Eye (tissue), 1 donor: ENCODE measurements at regions not wholly inside any gene's neighbourhood (a gene's known extent, or its start where the extent isn't known, plus 50 kb on each side); places are given as distances from the start of the nearest gene placed in this dataset.
A peak's percentile ranks its signal among the peaks of the same experiment; 100 is the strongest.
"Not testable (repeated sequence)": the region's sequence is repeated elsewhere in the genome, so short reads cannot be mapped to it uniquely, and the experiment has no call there.

Experiments
- DNase-seq: peaks from one replicate; pipeline ENCODE4 v3.0.0-alpha.2; 2015

- no peak for DNase-seq
These were observed 379.3 kb downstream of the TRIM36 start for GRCh38 chr5:114790403-114790792.

- peak; percentile 55 for DNase-seq
These were observed 379.8 kb downstream of the TRIM36 start for GRCh38 chr5:114789773-114790402.

GRCh38 chr5:114782869-114783268 lies 386.8 kb downstream of the TRIM36 start:
- no peak for DNase-seq

- DNase-seq = no peak
These were observed 387.5 kb downstream of the TRIM36 start for GRCh38 chr5:114782177-114782576.

GRCh38 chr5:114780290-114780689 lies 389.4 kb downstream of the TRIM36 start:
- no peak for DNase-seq

GRCh38 chr5:114744406-114744805 lies 382.5 kb downstream of the KCNN2 start:
- no peak for DNase-seq

- DNase-seq = peak; percentile 2
These were observed 372.4 kb downstream of the KCNN2 start for GRCh38 chr5:114734238-114734637.

GRCh38 chr5:114729986-114730385 lies 368.1 kb downstream of the KCNN2 start:
- no peak for DNase-seq

GRCh38 chr5:114727358-114727757 lies 365.5 kb downstream of the KCNN2 start:
- DNase-seq = peak; percentile 63

- DNase-seq = no peak
These were observed 364.3 kb downstream of the KCNN2 start for GRCh38 chr5:114726131-114726530.

GRCh38 chr5:114719268-114719667 lies 357.4 kb downstream of the KCNN2 start:
- DNase-seq = no peak

- no peak for DNase-seq
These were observed 355.1 kb downstream of the KCNN2 start for GRCh38 chr5:114716955-114717354.

GRCh38 chr5:114704225-114704893 lies 342.5 kb downstream of the KCNN2 start:
- DNase-seq = not testable (repeated sequence)

- DNase-seq = no peak
These were observed 340.9 kb downstream of the KCNN2 start for GRCh38 chr5:114702731-114703130.

GRCh38 chr5:114702136-114702535 lies 340.3 kb downstream of the KCNN2 start:
- DNase-seq = no peak

- no peak for DNase-seq
These were observed 339.0 kb downstream of the KCNN2 start for GRCh38 chr5:114700823-114701222.

GRCh38 chr5:114695292-114695904 lies 333.5 kb downstream of the KCNN2 start:
- no peak for DNase-seq

GRCh38 chr5:114686356-114686755 lies 324.5 kb downstream of the KCNN2 start:
- no peak for DNase-seq

GRCh38 chr5:114678778-114679177 lies 316.9 kb downstream of the KCNN2 start:
- no peak for DNase-seq

GRCh38 chr5:114665551-114665950 lies 303.7 kb downstream of the KCNN2 start:
- no peak for DNase-seq

GRCh38 chr5:114660791-114661190 lies 298.9 kb downstream of the KCNN2 start:
- no peak for DNase-seq

- DNase-seq = no peak
These were observed 296.3 kb downstream of the KCNN2 start for GRCh38 chr5:114658194-114658593.

- DNase-seq = no peak
These were observed 295.7 kb downstream of the KCNN2 start for GRCh38 chr5:114657342-114658130.

- DNase-seq = no peak
These were observed 288.0 kb downstream of the KCNN2 start for GRCh38 chr5:114649878-114650277.
